Upper lobe of left lung (tissue), 4 donors: ENCODE measurements at regions not wholly inside any gene's neighbourhood (a gene's known extent, or its start where the extent isn't known, plus 50 kb on each side); places are given as distances from the start of the nearest gene placed in this dataset.

Experiments
- EP300 ChIP-seq, 4 donors: sonication (generic); formaldehyde crosslinking; IDR thresholded peaks; one replicate each; pipeline ENCODE4 v1.5.1; 2017; ENCODE audit warnings: antibody characterized with exemption in 4 of 4, control low read depth in 2 of 4
- POLR2A ChIP-seq, 4 donors: fragments of 450-650 bp; IDR thresholded peaks; one replicate each; pipeline ENCODE4 v1.5.1; 2016 to 2017; ENCODE audit warnings: antibody characterized with exemption in 4 of 4, mild to moderate bottlenecking in 2 of 4
- POLR2AphosphoS5 ChIP-seq, 2 donors: sonication (generic); formaldehyde crosslinking; IDR thresholded peaks; one replicate each; pipeline ENCODE4 v1.5.1; 2017; ENCODE audit warnings: antibody characterized with exemption in 2 of 2
- TF ChIP-seq, protein P1 (sequence below), 6 experiments: fragments of 450-650 bp in 4 of 6; fragments of 200-600 bp in 2 of 6; sonication (generic) in 2 of 6; IDR thresholded peaks; one replicate each; pipeline ENCODE4 v1.5.1; 2016 to 2019; ENCODE audit warnings: antibody characterized with exemption in 6 of 6

DNA sequence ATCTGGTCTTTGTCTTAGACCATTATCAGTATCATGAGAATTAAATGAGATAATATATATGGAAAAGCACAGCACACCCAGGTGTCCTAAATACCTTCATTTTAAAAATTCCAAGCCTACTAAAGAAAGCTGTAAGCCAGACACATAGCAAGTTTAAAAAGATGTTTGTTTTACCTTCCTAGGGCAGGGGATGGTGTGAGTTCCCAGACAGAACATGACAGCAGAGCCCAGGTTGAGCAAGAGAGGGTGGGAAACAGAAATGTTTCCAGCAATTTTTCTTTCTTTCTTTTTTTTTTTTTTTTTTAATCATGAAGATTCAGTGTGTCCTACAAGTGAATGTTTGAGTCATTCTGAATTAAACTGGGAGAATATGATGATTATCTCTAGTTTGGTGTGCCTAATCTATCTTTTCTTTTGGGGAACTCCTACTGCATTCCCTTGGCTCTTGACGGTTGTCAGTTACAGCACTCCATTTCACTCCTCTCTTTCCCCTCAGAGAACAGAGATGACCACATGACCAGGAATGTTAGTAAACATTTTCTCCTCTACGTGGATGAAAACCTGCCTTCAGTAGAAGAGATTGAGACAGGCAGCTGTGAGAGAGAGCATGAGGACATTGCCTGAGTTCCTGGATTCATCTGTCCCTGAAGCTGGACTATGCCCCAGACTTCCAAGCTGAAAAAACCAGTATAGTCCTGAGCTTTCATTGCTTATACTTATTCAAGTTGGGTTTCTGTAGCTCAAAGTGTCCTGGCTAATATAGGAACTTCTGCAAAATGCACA is 54.5 kb upstream of the ARL14 start:
- TF ChIP-seq, protein P1, sequence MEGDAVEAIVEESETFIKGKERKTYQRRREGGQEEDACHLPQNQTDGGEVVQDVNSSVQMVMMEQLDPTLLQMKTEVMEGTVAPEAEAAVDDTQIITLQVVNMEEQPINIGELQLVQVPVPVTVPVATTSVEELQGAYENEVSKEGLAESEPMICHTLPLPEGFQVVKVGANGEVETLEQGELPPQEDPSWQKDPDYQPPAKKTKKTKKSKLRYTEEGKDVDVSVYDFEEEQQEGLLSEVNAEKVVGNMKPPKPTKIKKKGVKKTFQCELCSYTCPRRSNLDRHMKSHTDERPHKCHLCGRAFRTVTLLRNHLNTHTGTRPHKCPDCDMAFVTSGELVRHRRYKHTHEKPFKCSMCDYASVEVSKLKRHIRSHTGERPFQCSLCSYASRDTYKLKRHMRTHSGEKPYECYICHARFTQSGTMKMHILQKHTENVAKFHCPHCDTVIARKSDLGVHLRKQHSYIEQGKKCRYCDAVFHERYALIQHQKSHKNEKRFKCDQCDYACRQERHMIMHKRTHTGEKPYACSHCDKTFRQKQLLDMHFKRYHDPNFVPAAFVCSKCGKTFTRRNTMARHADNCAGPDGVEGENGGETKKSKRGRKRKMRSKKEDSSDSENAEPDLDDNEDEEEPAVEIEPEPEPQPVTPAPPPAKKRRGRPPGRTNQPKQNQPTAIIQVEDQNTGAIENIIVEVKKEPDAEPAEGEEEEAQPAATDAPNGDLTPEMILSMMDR (IDR thresholded peaks at IDR 0.05): no peak
- TF ChIP-seq EP300 (IDR thresholded peaks at IDR 0.05): no peak
- no peak for TF ChIP-seq POLR2A (IDR thresholded peaks at IDR 0.05)
- no peak for TF ChIP-seq POLR2AphosphoS5 (IDR thresholded peaks at IDR 0.05)
